ENCODE measurements at regions not wholly inside any gene's neighbourhood (a gene's known extent, or its start where the extent isn't known, plus 50 kb on each side); places are given as distances from the start of the nearest gene placed in this dataset.

- no peak overlapping the region for H3K27ac ChIP-seq
- TF ChIP-seq CTCF (IDR thresholded peaks at IDR 0.05): no peak
- no peak for TF ChIP-seq ZFX (IDR thresholded peaks at IDR 0.05; ENCODE audit: borderline replicate concordance)
Measured at GRCh38 chr2:173829727-173830126, 135.4 kb downstream of the SP3 start.

DNA sequence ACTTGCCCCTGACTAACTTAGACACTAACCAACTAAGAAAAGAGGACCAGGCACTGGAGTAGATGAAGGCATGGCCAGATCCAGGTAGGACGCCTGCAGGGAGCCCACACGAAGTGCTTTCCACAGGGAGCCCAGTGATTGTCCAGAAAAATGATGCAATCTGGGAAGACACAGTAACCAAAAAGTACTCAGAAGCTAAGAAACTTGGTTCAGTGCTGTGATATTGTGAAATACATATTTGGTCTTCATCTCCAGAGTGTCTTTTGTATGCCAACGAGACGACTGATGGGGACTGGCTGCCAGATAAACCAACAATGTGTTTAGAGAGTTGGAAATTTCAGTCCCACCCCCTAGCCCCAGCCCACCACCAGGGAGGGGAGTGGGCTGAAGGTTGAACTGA is 135.0 kb downstream of the SP3 start:
- TF ChIP-seq CTCF (IDR thresholded peaks at IDR 0.05) (no peak), ZFX (IDR thresholded peaks at IDR 0.05; ENCODE audit: borderline replicate concordance) (no peak)
- no peak overlapping the region for H3K27ac ChIP-seq

DNA sequence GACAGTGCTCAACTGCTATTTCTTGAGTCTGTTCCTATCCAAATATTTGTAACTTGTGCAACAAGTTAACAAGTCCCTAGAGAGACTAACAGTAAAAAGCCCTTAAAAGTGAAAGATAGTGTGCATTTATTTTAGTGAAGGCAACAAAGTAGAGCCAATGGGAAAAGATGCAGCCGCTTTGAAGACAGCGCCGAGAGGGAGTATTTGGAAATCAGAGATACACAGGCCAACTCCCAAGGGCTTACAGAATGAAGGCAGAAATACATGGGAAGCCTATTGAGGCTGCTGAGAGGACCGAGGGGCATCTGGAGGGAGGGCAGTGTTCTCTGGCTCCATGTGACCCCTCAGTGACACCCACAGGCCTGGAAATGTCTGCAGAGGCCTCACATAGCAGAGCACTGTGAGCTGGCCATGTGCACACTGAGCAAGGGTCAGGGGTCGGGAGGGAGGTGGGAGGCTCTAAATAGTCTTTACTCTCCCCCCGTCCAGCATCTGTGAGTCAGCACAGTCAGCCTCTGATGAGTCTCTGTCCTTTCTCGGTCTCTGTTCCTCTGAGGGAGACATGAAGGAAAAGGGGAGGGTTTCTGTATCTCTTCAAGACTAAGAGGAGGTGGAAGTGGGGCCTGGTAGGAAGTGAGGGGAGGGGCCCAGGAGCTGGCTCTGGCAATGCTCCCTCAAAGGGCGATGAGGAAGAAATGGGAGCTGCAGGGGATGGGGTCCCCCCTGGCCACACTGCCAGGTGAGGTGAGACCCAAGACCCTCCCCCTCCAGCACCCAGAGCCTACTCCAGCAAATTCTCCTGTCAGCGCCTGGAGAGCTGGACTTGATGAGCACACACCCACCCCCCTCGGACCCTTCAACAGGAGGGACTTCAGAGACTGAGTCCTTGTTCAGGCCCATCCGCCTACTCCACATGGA is 133.6 kb downstream of the SP3 start:
- H3K27ac ChIP-seq: no peak overlapping the region
- TF ChIP-seq ZFX (IDR thresholded peaks at IDR 0.05; ENCODE audit: borderline replicate concordance): no peak

GRCh38 chr2:173834141-173834540 is 131.0 kb downstream of the SP3 start:
- H3K27ac ChIP-seq: no peak overlapping the region
- TF ChIP-seq CTCF (IDR thresholded peaks at IDR 0.05) (no peak), ZFX (IDR thresholded peaks at IDR 0.05; ENCODE audit: borderline replicate concordance) (no peak)

- H3K27ac ChIP-seq: no peak overlapping the region
- TF ChIP-seq CTCF (IDR thresholded peaks at IDR 0.05) (no peak), ZFX (IDR thresholded peaks at IDR 0.05; ENCODE audit: borderline replicate concordance) (no peak)
Measured at GRCh38 chr2:173835726-173836125, 129.4 kb downstream of the SP3 start.

DNA sequence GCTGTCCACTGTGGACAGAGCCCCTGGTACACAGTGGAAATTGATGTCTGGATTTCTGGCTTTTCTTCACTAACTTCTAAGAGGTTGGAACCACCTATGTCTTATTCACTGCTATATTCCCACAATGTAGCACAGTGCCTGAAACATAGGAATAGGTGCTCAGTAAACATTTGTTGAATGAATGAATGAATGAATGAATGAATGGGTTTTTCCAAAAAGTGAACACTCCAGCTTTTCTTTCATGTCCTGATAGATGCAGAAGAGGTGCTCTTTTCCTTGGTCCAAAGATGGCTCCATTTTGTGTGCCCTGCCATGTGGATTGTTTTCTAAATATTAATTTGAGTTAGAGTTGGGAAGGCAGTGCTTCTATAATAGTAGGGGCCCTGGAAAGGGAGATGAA is 124.1 kb downstream of the SP3 start:
- no peak overlapping the region for H3K27ac ChIP-seq
- no peak for TF ChIP-seq ZFX (IDR thresholded peaks at IDR 0.05; ENCODE audit: borderline replicate concordance)
- TF ChIP-seq CTCF (IDR thresholded peaks at IDR 0.05): no peak

- TF ChIP-seq ZFX (IDR thresholded peaks at IDR 0.05; ENCODE audit: borderline replicate concordance): no peak
- TF ChIP-seq CTCF (IDR thresholded peaks at IDR 0.05): no peak
- no peak overlapping the region for H3K27ac ChIP-seq
Measured at GRCh38 chr2:173843526-173843925, 121.6 kb downstream of the SP3 start.
